HFFc6 (cell line): ENCODE measurements at regions not wholly inside any gene's neighbourhood (a gene's known extent, or its start where the extent isn't known, plus 50 kb on each side); places are given as distances from the start of the nearest gene placed in this dataset.
"Not testable (repeated sequence)": the region's sequence is repeated elsewhere in the genome, so short reads cannot be mapped to it uniquely, and the experiment has no call there.

Experiments
- DNase-seq: peaks from one replicate; pipeline ENCODE4 v3.0.0-alpha.2; 2018
- H3K27ac Mint-ChIP-seq: 2 replicates; pipeline ENCODE4 v1.8.0; 2020; ENCODE audit warnings: mild to moderate bottlenecking, mixed read lengths
- H3K27me3 Mint-ChIP-seq: 2 replicates; pipeline ENCODE4 v1.8.0; 2021; ENCODE audit warnings: mild to moderate bottlenecking, moderate library complexity, mixed read lengths; ENCODE audit not compliant: insufficient read depth
- H3K36me3 Mint-ChIP-seq: 2 replicates; pipeline ENCODE4 v1.8.0; 2021; ENCODE audit warnings: low read depth, mixed read lengths
- H3K4me1 Mint-ChIP-seq: 2 replicates; pipeline ENCODE4 v1.8.0; 2020; ENCODE audit warnings: low read depth, mixed read lengths
- H3K4me3 Mint-ChIP-seq: 2 replicates; pipeline ENCODE4 v1.8.0; 2020; ENCODE audit warnings: mild to moderate bottlenecking, moderate library complexity, mixed read lengths
- H3K9me3 Mint-ChIP-seq: 2 replicates; pipeline ENCODE4 v1.8.0; 2020; ENCODE audit warnings: mild to moderate bottlenecking, mixed read lengths
- CTCF ChIP-seq: fragments of 200-600 bp; sonication (generic); IDR thresholded peaks from 2 replicates; pipeline ENCODE4 v1.5.0; 2021; ENCODE audit warnings: antibody characterized with exemption, mild to moderate bottlenecking

DNA sequence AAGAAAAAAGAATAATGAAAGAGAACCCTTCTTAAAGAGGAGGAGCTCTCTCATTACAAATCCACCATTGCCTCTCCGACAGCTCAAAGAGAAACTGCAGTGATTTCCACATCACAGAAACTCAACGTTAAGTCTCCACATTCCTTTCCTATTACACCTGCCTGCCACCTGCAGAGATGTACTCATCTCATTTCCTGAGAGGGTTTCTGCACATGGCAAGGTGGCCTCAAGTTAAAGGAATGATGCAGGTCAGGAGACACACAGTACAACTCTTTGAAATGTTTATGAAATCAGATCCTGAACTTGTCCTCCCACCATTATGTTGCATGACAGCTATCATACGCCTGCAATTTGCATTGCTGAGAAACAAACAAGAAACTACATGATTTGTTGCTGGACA is 458.4 kb upstream of the ADAMTS9 start:
- H3K27ac Mint-ChIP-seq, result no peak overlapping the region
- H3K4me3 Mint-ChIP-seq, result no peak overlapping the region
- no peak for DNase-seq
- H3K9me3 Mint-ChIP-seq, result peaks cover 23% of the 10 kb centered on the region
- no peaks in the 10 kb centered on the region for H3K4me1 Mint-ChIP-seq
- H3K27me3 Mint-ChIP-seq, result no peaks in the 10 kb centered on the region
- no peak for TF ChIP-seq CTCF
- H3K36me3 Mint-ChIP-seq, result no peaks in the 10 kb centered on the region

GRCh38 chr3:65145680-65146079 is 457.9 kb upstream of the ADAMTS9 start:
- Mint-ChIP-seq H3K27me3 (no peaks in the 10 kb centered on the region), H3K27ac (no peak overlapping the region), H3K4me1 (no peaks in the 10 kb centered on the region), H3K36me3 (no peaks in the 10 kb centered on the region), H3K4me3 (no peak overlapping the region), H3K9me3 (peaks cover 18% of the 10 kb centered on the region)
- TF ChIP-seq CTCF, result no peak
- DNase-seq, result no peak

DNA sequence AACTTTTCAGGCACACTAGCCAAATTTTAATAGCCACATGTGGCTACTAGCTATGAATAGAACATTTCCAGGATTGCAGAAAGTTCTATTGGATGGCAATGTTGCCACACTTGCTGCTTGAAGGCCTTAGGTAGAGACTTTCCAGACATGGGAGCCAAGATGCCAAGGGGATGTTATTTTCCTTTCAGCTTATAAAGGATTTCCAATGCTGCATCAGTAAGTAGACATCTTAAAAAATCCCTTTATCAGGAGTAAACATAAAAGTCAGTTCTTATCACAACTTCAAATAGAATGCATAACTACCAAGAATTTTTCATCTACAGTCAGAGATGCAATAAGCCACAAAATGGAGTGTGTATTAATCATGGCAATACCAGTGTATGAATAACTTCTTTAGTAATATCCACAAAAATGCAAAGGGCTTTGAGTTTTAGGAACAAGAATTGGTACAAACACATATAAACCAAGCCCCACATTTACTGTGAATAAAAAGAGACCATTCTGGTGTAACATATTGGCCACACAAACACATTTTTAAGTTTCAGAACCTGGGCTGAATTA is 457.1 kb upstream of the ADAMTS9 start:
- H3K4me1 Mint-ChIP-seq, result no peaks in the 10 kb centered on the region
- no peak overlapping the region for H3K4me3 Mint-ChIP-seq
- no peaks in the 10 kb centered on the region for H3K27me3 Mint-ChIP-seq
- no peaks in the 10 kb centered on the region; the same call in 1 of the 2 replicates for H3K36me3 Mint-ChIP-seq
- no peak overlapping the region for H3K27ac Mint-ChIP-seq
- H3K9me3 Mint-ChIP-seq, result peaks cover 20% of the 10 kb centered on the region
- no peak for TF ChIP-seq CTCF
- DNase-seq, result no peak

- no peak for DNase-seq
- Mint-ChIP-seq H3K4me1 (no peaks in the 10 kb centered on the region), H3K27ac (no peak overlapping the region), H3K4me3 (no peak overlapping the region), H3K9me3 (peaks cover 38% of the 10 kb centered on the region), H3K27me3 (no peaks in the 10 kb centered on the region), H3K36me3 (no peaks in the 10 kb centered on the region; the same call in 1 of the 2 replicates)
- TF ChIP-seq CTCF, result no peak
Observed at GRCh38 chr3:65142456-65142855, 454.7 kb upstream of the ADAMTS9 start.

DNA sequence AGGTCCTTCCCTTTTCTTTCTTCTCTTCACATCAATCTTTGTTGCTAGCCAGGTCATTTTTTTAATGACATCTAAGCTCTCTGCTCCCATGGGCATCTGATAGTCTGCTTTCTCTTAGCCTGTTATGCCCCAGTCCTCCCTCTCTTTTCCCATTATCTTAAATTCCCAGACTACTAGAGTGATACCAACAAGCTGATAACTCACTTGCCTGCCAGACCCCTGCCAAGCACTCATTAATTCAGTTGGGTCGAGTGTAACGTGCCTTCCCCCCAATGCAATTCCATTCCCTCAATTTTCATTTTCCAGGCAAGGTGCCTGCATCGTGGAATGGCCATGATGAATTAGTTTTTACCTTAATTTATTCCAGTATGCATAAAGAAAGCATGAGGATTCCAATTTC is 450.8 kb upstream of the ADAMTS9 start:
- Mint-ChIP-seq H3K4me3 (no peak overlapping the region), H3K4me1 (no peaks in the 10 kb centered on the region), H3K27ac (no peak overlapping the region), H3K9me3 (peaks cover 38% of the 10 kb centered on the region), H3K27me3 (no peaks in the 10 kb centered on the region), H3K36me3 (no peaks in the 10 kb centered on the region; the same call in 1 of the 2 replicates)
- no peak for DNase-seq
- TF ChIP-seq CTCF, result no peak

- not testable (repeated sequence) for DNase-seq, H3K27ac Mint-ChIP-seq, H3K4me3 Mint-ChIP-seq, H3K27me3 Mint-ChIP-seq, H3K4me1 Mint-ChIP-seq, H3K36me3 Mint-ChIP-seq
- H3K9me3 Mint-ChIP-seq, result peaks cover 50% of the 10 kb centered on the region
Observed at GRCh38 chr3:65133752-65134151, 446.0 kb upstream of the ADAMTS9 start.
